ENCODE measurements at regions not wholly inside any gene's neighbourhood (a gene's known extent, or its start where the extent isn't known, plus 50 kb on each side); places are given as distances from the start of the nearest gene placed in this dataset.
"Not testable (repeated sequence)": the region's sequence is repeated elsewhere in the genome, so short reads cannot be mapped to it uniquely, and the experiment has no call there.

DNA sequence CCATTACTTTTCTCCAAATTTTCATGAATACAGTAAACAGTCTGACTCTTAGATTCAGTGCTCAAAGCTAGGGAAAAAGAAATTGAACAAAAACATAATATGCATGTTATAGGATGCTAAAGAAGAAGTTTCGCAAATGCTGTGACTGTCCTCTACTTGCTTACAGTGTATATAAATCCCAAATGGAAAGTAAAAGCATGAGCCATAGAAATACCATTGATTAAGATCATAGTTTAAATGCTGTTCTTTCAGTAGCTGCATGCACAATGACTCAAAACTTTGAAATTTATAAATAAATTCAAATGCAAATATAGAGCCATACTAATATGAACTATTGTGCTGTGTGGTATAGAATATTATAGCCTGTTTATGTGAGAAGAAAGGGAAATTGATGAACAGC lies 1113.9 kb upstream of the ACVR2A start:
- no peak for DNase-seq

DNA sequence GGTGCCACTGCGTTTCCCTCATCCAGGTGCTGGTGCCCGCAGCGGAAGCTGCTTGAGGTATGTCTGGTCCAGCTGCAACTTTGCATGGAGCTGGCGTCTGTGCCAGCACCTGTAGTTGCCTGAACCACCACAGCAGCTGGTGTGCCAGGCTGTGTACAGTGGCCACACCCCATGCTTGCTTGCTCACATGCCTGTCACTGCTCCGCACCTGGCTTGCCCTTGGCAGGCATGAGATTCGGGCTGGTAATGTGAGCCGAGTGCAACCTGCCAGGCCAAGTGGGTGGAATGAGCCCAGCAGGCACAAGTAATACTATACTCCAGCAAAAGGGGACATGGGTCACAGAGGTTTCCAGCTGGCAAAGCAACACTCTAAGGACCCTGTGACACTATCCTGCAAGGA lies 1123.3 kb upstream of the ACVR2A start:
- DNase-seq = no peak

DNA sequence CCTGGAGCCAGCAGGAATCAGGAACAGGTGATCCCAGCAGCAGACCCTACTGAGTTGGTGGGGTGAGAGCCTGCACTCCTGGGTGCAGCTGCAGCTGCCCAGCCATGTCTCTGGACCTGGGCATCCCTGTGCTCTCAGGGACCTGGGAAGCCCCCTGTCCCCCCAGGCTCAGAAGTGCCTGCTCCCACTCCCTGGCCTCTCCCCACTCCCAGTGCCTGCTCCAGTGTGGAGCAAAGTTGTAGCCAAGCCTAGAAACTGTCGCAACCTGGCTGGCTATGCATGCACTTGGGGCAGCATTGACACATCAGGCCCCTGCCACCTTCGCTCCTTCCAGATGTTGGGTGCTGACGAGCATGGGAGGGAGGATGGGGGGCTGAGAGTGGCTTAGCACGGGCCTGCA lies 1124.7 kb upstream of the ACVR2A start:
- no peak for DNase-seq

DNA sequence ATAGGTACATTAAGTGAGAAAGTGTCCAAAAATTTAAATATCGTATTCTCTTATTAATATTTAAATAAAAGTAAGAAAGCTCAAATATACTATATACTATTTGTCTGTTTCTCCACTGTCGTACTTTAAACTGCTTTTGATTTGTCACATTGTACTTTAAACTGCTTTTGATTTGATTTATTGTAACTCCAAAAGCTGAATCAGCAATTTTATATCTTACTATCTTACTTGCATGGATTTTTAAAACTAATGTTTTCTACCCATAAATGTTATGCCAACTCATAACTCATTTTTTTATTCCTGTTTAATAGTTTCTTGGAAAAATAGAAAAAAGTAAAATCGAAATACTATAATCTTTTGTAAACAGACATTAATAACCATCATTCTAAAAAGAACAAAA lies 1128.2 kb upstream of the ACVR2A start:
- DNase-seq = no peak

DNA sequence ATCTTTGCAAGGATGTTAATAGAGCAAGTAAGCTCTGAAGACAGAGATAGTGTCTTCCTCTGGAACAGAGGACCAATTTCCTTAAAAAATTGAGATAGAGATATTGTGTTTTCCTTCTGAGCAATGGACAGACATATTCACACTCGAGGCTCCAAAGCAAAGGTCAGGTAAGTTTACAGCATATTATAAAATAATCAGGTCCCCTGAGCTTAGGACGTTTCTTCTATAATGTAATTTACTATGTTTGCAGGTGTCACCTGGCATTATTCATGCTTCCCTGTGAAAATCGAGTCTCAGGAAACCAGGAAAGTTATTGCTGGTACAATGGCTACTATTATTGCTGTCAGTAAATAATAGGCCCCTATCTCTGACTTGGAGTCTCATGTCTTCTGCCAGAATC lies 1135.8 kb upstream of the ACVR2A start:
- no peak for DNase-seq

DNA sequence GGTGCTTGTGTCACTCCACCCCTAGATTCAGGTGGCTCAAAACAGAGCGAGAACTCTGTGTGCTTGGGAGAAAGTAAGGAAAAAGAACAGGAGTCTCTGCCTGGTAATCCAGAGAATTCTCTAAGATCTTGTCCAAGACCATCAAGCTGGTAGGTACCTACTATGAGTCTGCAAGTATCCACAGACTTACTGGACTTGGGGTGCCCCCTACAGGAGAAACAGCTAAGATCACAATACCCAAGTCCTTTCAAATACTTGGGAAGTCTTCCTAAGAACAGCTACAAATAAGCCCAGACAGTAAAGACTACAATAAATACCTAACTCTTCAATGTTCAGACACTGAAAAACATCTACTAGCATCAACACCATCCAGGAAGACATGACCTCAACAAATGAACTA lies 1143.6 kb upstream of the ACVR2A start:
- DNase-seq = no peak

DNA sequence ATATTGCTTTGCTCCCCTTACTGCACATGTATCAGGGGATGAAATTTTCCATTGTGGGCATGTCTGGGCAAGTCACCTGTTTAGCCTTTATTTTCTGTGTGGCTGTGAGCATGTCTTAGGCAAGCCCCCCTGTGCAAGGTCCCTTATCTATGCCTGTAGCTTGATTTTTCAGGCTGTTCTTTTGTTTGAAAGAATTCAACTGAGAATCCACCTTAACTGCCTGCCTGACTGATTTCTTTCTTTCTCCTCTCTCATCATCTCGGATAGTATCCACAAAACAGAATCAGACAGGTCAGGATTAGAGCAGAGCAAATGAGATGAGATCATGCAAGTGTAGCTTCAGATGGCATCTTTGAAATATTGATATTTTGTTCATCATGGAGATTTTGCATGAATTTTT lies 1147.5 kb upstream of the ACVR2A start:
- no peak for DNase-seq

DNA sequence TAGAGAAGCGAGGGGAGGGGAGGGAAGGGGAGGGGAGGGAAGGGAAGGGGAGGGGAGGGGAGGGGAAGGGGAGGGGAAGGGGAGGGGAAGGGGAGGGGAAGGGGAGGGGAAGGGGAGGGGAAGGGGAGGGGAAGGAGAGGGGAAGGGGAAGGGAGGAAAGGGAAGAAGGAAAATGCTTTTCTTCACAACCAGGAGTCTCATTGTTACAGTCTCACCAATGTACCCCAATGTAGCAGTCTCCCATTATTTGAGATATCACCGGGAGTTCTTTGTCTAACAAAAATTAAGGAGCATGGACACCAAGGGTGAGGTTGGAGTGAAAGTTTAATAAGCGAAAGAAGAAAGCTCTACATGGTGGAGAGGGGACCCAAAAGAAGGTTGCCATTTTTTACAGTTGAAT lies 1148.0 kb upstream of the ACVR2A start:
- not testable (repeated sequence) for DNase-seq

DNA sequence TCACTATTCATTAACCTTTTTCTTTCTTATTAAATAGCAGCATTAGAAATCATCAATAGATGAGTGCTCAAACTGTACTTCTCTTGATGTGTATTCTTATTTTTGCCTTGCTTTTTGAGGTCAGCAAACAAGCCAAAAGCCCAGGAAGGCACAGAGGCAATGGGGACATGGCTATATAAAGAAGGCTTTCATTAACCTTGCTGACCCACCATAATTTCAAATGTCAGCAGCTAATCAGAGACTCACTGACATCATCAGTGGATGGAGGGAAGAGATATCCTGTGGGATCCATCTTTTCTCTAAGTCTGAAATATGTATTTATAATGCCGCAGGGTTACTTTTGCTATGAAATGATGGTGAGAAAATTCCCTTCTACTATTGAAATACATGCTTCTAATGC lies 1162.8 kb upstream of the ACVR2A start:
- no peak for DNase-seq

DNA sequence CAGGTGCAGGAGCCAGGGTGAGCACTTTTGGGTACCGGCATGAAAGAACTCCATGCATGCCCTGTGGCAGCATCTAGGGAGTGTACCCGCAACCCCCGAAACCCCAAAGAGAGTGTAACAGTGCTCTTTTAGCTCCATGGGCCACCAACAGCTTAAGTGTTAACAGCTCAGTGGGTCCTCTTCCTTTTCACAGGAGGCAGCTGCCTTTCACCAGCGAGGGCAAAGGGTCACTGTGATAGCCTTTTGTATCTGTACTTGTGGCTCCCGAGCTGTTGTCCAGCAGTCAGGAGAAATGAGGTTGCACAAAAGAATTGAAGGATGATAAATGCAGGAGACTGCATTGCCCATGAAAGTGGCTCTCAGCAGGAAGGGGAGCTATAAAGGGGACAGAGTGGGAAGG lies 1166.3 kb upstream of the ACVR2A start:
- DNase-seq = no peak

DNA sequence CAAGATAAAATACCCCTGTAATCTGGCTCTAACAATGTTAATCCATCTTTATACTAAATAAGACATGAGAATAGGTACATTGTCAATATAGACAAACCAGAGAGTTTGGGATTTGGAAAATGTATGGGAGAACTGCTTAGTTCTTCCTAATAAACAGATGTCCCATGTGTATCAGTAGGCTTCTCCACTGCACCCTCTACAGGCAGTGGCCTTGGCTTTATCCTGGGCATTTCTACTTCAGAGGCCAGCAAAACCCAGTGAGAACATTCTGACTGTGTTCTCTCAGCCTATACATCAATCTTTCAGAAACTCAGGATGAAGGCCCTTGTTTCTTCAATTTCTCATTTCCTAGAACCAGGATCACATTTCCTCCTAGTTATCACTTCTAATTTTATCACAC lies 1167.5 kb upstream of the ACVR2A start:
- no peak for DNase-seq

DNA sequence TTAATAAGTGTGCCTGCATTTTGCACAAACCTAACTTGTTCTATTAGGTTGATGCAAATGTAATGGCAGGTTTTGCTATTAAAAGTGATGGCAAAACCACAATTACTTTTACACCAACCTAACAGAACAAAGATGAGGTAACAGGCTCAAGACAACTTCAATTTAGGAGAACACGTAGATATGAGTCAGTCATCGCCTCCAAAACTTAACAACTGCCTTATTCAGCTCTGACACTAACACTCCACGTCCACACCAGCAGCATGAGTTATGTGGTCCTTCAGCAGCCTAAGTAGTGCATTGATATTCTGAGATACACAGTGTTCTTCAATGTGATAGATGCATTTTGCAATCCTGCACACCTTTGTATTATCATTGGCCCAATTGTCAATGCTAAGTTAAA lies 1175.1 kb upstream of the ACVR2A start:
- DNase-seq = no peak

DNA sequence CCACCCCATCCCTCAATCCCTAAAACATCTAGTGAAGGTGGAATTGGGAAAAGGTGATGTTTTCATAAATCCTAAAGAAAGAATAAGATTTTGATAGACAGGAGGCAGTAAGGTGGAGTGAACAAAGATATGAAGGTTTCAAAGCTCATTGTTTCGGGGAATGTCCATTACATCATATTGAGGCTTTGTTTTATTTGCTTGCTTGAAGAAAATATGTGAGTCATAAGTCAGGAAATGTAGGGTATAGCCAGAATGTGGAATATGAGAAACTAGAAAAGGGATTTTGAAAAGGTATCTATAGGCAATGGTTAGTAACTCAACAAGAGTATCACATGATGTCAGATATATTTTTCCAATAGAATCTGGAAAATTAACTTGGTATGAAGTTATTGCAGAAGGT lies 1178.5 kb upstream of the ACVR2A start:
- no peak for DNase-seq

DNA sequence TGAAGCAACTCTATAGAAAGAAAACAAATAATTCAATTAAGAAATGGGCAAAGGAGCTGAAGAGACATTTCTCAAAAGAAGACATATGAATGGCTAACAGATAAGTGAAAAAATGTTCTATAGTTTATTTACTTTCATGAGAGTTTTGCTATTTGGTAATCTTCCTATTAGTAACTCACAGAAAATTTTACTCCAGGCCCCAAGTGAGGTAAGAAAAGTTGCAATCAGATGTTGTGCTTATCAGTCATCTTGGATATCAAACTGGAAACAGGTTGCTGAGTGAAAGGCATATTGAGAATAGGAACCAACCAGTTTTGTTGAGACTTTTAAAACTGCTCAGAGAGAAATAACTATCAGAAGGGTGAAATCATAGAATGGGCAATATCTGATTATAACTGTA lies 1179.0 kb upstream of the ACVR2A start:
- no peak for DNase-seq

DNA sequence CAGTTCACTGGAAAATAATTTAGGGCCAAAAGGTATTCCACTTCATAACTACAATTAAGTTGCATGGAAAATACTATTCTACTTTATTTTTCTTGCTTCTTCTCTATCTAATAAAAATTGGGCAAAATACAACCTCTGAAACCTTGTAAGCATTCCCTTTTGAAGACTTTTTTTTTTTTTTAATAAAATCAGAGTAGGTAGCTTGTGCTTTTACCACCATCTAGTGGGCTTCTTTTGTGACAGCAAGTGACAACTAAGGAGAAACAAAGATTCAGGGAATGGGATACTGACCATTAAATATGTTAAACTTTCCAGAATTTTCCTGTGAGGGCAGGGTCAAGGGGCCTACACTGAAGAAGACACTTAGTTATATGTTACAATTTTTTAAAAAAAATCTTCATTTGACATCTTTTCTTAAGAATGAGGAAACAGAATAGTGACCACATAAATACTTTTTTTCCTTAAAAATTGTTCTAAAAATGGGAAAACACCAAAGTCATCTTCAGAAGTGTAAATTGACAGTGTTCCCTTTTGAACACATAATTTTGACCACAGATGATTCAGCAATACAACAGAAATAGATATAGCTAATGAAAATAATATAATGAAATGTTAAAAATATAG lies 1183.2 kb upstream of the ACVR2A start:
- DNase-seq = no peak

DNA sequence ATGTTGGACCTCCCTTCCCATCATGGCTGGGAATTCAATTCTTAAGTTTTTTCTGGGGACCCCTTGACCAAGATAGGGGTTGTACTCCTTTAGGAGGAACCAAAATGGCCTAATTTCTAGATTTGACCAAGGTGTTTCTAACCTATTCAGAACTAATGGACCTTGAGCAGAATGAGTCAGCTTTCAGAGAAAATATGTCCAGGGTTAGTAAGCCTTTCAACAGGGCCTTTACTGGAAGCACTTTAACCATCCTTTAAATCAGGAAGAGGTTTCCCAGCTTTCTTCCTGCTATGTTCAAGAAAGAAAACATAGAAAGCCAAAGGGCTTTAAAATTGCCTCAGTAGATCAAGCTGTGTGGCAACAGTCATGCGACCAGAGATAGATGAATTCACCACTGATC lies 1184.9 kb upstream of the ACVR2A start:
- no peak for DNase-seq

DNA sequence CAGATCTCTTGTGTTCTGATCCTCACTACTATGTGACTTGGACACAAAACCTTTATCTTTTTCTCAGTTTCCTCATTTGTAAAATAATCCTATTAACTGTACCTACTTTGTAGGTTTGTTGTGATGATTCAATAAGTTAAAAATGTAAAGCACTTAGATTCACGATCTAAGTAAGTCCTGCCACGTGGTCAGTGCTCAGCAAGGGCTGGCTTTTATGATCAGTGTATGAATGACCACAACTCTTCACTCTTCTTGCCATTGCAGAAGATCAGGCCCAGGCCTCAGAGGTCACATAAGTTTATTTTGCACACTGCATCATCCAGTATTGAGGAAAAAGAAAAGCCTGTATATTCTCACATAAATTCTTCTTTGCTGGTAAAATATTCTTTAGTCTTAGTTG lies 1192.5 kb upstream of the ACVR2A start:
- no peak for DNase-seq

DNA sequence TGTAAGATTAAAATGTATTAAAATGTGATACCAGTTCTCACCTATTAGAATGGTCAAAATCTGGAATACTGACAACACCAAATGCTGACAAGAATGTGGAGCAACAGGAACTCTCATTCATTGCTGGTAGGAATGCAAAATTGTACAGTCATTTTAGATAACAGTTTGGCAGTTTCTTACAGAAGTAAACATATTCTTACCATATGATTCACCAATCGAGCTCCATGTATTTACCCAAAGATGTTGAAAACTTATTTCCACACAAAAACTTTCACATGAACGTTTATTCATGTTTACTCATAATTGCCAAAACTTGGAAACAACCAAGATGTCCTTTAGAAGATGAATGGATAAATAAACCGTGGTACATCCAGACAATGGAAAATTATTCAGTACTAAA lies 1193.5 kb upstream of the ACVR2A start:
- DNase-seq = no peak

DNA sequence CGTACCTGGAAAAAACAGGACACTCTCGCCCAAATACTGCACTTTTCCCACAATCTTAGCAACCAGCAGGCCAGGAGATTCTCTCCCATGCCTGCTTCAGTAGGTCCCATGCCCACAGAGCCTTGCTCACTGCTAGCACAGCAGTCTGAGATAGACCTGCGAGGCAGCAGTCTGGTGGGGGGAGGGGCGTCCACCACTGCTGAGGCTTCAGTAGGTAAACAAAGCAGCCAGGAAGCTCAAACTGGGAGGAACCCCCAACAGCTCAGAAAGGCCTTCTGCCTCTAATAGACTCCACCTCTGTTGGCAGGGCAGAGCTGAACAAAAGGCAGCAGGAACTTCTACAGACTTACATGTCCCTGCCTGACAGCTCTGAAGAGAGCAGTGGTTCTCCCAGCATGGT lies 1202.8 kb upstream of the ACVR2A start:
- no peak for DNase-seq

DNA sequence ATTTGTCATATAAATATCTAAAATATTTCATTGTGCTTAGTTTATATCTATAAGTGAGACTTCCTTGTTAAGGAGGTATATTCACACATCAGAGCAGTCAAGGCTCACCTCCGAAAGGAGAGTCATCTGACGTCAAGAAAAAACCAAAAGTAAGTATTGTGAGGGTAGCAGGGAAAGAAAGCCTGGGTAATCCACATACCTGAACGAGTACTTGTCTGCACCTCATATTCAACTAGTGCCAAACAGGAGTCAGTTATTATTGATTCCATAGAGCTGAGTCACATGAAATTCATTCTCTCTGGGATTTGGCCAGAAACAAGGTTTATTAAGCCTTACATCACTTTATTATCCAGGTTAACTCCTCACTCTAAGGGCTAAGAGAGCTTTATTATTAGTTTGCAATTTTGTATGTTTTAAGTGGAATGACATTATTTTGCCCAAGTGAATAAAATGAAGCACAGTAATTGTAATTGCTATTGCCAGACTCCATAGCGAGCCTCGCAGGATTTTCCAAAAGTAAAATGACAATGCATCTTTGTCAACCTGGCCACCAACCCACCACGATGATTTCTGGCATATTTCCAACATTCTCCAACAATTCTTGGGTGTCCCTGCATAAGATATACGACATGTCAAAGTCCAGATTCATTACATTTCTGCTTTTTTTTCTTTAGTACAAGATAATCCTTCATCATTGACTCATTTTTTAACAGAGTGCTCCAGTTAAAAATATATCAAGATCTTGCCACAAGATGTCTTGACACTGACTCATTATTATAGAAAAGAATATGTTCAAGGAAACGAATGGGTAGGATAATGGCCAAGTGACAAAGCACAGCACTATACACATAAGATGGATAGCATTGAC lies 1210.4 kb upstream of the ACVR2A start:
- no peak for DNase-seq

DNA sequence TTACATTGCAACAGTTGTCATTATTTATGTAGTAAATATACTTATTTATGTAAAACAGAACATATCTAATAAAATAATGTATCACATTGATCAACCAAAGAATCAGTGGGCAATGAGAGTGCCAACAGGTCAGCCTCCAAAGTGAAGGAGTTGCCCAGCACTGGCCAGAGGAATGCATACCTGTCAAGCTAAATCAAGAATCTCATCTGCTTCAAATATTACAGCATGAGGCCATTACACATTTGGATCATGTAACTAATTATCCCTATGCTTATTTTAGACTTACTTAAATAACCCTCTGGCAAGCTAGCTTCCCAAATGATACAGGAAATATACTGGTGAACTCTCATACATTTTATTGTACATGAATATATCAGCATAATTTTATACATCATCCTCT lies 1211.7 kb upstream of the ACVR2A start:
- DNase-seq = no peak

DNA sequence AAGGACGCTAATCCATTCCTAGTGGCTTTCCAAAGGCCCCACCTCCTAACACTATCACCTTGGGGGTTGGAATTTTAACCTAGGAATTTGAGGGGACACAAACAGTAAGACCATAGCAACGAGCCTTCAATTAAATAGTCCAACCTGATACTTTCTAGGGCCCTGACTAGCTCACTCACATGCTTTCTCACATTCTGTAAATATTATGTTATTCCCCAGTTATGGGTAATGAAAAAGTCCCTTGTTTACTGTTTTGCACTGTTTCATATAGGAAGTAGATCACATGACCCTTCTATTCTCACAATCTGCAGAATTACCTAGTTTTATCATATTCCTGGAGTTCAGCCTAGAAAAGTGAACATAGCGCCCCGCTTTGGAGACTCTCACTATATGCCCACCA lies 1212.1 kb upstream of the ACVR2A start:
- no peak for DNase-seq

DNA sequence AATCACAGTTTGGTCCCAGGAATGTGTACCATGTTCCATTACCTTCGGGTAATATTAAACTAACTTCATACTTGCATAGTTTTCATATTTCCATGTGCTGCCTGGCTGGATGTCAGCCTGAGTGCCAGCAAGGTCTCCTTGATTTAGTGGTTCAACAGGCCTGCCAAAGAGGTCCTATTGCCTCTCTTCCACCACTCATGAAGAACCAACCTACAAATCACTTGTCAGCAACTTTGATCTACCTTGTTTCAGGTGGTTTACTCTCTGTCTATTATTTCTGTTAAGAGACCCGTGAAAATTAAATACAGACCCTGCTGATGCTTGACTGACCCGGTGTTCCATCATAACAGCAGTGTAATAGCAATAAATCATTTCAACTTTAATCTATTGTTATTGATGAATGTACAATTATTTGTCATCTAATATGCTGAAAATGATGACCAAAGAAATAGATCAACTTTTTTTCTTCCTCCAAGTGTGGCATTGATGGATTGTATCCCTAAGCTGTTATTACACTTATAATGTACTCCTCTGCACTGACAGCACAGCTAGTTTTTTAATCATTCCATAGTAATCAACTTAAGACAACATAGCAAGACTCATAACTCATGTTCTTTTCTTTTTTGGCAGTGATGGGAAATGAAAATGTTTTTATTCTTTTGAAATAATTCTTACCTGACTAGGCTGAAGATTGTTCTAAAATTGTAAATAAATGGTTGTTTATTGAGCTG lies 1220.2 kb upstream of the ACVR2A start:
- no peak for DNase-seq

DNA sequence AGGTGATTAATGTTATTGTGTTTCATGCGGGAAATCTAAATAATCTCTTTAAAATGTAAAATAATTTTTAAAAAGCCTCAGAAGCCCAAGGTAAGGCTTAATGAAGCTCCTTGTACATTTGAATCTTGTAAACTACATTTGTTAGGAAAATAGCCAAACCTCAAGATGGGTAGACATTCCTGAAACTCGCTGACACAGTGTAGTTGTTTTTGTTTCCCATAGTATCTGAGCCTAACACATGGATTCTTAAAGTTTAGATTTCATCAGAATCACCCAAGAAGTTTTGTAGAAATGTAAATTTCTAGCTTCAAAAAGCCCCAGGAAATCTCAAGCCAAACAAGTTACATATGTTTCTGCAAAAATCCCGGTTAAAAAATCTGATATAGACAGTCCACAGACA lies 1221.1 kb upstream of the ACVR2A start:
- DNase-seq = no peak
